HUES6 (cell line): ENCODE measurements at regions not wholly inside any gene's neighbourhood (a gene's known extent, or its start where the extent isn't known, plus 50 kb on each side); places are given as distances from the start of the nearest gene placed in this dataset.
"Not testable (repeated sequence)": the region's sequence is repeated elsewhere in the genome, so short reads cannot be mapped to it uniquely, and the experiment has no call there.

Experiments used
- H3K27ac ChIP-seq: 2 replicates; pipeline ENCODE4 v1.7.0; 2013; ENCODE audit warnings: low read depth, mild to moderate bottlenecking, low read length, inconsistent platforms
- H3K27me3 ChIP-seq: 2 replicates; pipeline ENCODE4 v1.6.1; 2013; ENCODE audit warnings: low read length; ENCODE audit not compliant: control insufficient read depth, insufficient read depth
- H3K36me3 ChIP-seq: 2 replicates; pipeline ENCODE4 v1.6.1; 2013; ENCODE audit warnings: low read length; ENCODE audit not compliant: control insufficient read depth, insufficient read depth
- H3K4me1 ChIP-seq: 2 replicates; pipeline ENCODE4 v1.6.1; 2013; ENCODE audit warnings: low read length; ENCODE audit not compliant: control insufficient read depth, insufficient read depth
- H3K4me3 ChIP-seq: 2 replicates; pipeline ENCODE4 v1.5.1; 2013; ENCODE audit warnings: low read depth, low read length
- H3K9ac ChIP-seq: one replicate; pipeline ENCODE4 v1.6.1; 2013; ENCODE audit warnings: mild to moderate bottlenecking, low read length
- H3K9me3 ChIP-seq: 2 replicates; pipeline ENCODE4 v1.6.1; 2013; ENCODE audit warnings: low read depth, low read length; ENCODE audit not compliant: control insufficient read depth, insufficient read depth

GRCh38 chr9:31740705-31741104, 643.7 kb upstream of the ACO1 start:
- Histone ChIP-seq H3K9ac (no peak overlapping the region), H3K9me3 (no peaks in the 10 kb centered on the region), H3K4me3 (no peak overlapping the region), H3K4me1 (peaks cover 5% of the 10 kb centered on the region; the same call in 1 of the 2 replicates), H3K36me3 (no peaks in the 10 kb centered on the region), H3K27me3 (0 out of 2 replicates have a peak, but pooled peaks cover 4% of the 10 kb centered on the region), H3K27ac (no peak overlapping the region)

DNA sequence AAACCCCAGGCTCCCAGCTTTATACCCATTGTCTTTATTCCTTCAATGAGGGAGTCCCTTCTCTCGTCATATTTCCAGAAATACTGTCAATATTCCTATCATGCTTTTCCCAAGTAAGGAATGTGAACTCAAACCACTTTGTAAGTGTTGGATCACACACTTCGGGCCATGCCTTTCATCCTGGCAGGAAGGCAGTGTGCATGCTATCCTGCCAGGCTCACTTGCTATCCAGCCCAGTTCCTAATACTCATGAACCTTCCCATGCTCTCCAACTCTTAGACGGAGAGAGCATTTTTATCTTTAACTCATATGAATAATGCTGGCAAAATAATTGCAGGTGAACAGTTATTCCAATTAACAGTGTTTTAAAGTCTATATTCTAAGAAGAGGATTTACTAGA, 639.9 kb upstream of the ACO1 start:
- no peak overlapping the region for H3K27ac ChIP-seq
- H3K4me3 ChIP-seq: no peak overlapping the region
- H3K27me3 ChIP-seq: no peaks in the 10 kb centered on the region
- no peaks in the 10 kb centered on the region for H3K4me1 ChIP-seq
- H3K36me3 ChIP-seq: no peaks in the 10 kb centered on the region
- H3K9ac ChIP-seq: no peak overlapping the region
- H3K9me3 ChIP-seq: no peaks in the 10 kb centered on the region

DNA sequence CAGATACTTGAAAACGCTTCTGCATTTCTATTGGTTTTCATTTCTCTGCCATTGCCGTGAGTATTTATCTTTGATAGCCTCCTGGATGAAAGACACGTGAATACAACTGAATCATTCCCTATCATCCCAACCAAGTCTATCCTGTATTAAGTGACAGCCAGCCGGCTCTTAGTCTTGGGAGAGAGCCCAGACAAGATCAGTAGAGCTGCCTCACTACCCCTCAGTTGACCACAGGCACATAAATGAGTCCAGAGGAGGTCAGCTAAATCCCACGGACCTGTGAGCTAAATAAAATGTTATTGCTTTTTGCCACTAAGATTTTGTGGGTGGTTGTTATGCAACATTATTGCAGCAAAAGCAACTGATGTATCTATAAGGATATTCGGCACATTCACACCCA, 639.0 kb upstream of the ACO1 start:
- Histone ChIP-seq H3K36me3 (no peaks in the 10 kb centered on the region), H3K27ac (no peak overlapping the region), H3K4me1 (no peaks in the 10 kb centered on the region), H3K27me3 (no peaks in the 10 kb centered on the region), H3K9me3 (no peaks in the 10 kb centered on the region), H3K9ac (no peak overlapping the region), H3K4me3 (no peak overlapping the region)

DNA sequence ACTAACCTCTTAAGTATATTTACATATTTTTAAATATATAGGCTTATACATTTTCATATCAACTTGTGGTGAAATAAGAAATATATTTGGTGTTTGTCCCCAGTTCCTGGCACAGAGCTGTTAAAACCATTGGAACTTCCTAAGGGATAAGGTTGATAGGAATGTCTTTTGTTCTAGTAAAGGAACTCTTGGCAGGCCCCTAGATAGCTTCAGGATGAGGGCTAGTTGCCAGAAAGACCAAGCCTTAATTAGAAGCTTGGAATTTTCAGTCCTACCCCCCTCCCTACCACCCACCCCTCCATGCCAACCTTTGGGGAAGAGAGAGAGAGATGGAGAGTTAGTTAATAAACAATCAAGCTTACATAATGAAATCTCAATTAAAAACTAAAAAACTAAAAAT, 638.6 kb upstream of the ACO1 start:
- Histone ChIP-seq H3K4me1 (no peaks in the 10 kb centered on the region), H3K36me3 (no peaks in the 10 kb centered on the region), H3K4me3 (no peak overlapping the region), H3K27ac (no peak overlapping the region), H3K9me3 (no peaks in the 10 kb centered on the region), H3K9ac (no peak overlapping the region), H3K27me3 (no peaks in the 10 kb centered on the region)

DNA sequence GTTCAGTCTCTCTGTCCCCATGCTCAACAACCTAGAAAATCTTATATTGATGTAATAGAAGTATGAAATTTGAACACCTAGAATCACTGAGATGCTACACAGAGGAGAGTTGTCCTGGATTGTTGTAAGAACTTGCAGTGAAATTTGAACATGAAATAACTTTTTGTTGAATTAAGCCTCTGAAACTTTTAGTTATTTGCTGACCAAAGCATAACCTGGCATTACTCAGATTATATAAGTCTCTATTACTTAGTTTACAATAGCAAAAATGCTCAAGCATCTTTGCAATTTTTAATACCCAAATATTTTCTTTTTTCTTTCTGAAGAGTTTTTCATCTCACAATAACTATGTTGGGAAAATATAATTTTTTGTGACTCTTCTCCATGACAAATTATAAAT, 630.7 kb upstream of the ACO1 start:
- H3K9me3 ChIP-seq: no peaks in the 10 kb centered on the region

GRCh38 chr9:31759703-31760102, 624.7 kb upstream of the ACO1 start:
- Histone ChIP-seq H3K4me1 (no peaks in the 10 kb centered on the region), H3K9ac (no peak overlapping the region), H3K27me3 (no peaks in the 10 kb centered on the region), H3K4me3 (no peak overlapping the region), H3K36me3 (no peaks in the 10 kb centered on the region), H3K27ac (no peak overlapping the region), H3K9me3 (peaks cover 11% of the 10 kb centered on the region)

More for the DNA sequence above, 630.7 kb upstream of the ACO1 start:
- no peaks in the 10 kb centered on the region for H3K36me3 ChIP-seq
- H3K27me3 ChIP-seq: no peaks in the 10 kb centered on the region
- H3K9ac ChIP-seq: no peak overlapping the region
- no peak overlapping the region for H3K4me3 ChIP-seq
- H3K4me1 ChIP-seq: no peaks in the 10 kb centered on the region
- no peak overlapping the region for H3K27ac ChIP-seq

DNA sequence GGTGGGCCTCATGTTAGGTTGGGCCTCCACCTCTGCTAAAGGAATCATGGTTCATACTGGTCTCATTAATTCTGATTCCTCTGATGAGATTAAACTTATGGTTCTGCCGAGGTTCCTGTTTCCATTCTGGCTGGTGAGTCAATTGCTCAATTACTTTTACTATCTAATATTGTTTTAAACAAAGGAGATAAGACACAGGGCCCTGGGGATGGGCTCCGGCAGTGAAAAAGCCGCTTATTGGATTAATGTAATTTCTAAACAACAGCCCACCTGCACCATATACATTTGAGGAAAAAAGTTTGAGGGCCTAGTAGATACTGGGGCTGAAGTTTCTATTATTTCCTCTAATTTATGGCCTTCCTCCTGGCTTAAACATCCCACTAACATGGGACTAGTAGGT, 610.4 kb upstream of the ACO1 start:
- H3K27me3 ChIP-seq, H3K27ac ChIP-seq, H3K36me3 ChIP-seq, H3K9ac ChIP-seq, H3K4me3 ChIP-seq, H3K4me1 ChIP-seq: not testable (repeated sequence)
- peaks cover 37% of the 10 kb centered on the region for H3K9me3 ChIP-seq

DNA sequence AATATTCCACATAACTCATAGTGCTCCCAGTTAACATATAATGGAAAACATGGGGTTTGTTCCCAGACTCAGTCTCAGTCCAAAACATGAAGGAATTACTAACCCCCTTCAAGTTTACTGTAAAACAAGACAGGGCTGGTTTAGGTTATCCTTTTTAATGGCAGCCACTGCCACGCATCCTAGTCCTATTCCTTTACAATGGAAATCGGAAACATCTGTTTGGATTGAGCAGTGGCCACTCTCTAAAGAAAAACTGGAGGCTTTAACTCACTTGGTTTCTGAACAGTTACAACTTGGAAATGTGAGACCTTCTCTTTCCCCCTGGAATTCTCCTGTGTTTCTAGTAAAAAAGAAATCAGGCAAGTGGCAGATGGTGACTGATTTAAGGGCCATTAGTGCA, 609.9 kb upstream of the ACO1 start:
- Histone ChIP-seq H3K27me3 (no peaks in the 10 kb centered on the region), H3K9me3 (peaks cover 37% of the 10 kb centered on the region), H3K27ac (no peak overlapping the region), H3K36me3 (no peaks in the 10 kb centered on the region), H3K4me3 (no peak overlapping the region), H3K4me1 (no peaks in the 10 kb centered on the region), H3K9ac (no peak overlapping the region)

GRCh38 chr9:31776471-31776870, 608.0 kb upstream of the ACO1 start:
- H3K4me1 ChIP-seq: no peaks in the 10 kb centered on the region
- H3K27ac ChIP-seq: no peak overlapping the region
- H3K36me3 ChIP-seq: no peaks in the 10 kb centered on the region
- H3K9ac ChIP-seq: no peak overlapping the region
- peaks cover 42% of the 10 kb centered on the region for H3K9me3 ChIP-seq
- no peaks in the 10 kb centered on the region for H3K27me3 ChIP-seq
- no peak overlapping the region for H3K4me3 ChIP-seq

- H3K4me3 ChIP-seq: no peak overlapping the region
- H3K9me3 ChIP-seq: peaks cover 33% of the 10 kb centered on the region
- H3K4me1 ChIP-seq: no peaks in the 10 kb centered on the region
- H3K9ac ChIP-seq: no peak overlapping the region
- H3K36me3 ChIP-seq: no peaks in the 10 kb centered on the region
- H3K27ac ChIP-seq: no peak overlapping the region
- no peaks in the 10 kb centered on the region for H3K27me3 ChIP-seq
Observed at GRCh38 chr9:31783491-31783890, 601.0 kb upstream of the ACO1 start.

DNA sequence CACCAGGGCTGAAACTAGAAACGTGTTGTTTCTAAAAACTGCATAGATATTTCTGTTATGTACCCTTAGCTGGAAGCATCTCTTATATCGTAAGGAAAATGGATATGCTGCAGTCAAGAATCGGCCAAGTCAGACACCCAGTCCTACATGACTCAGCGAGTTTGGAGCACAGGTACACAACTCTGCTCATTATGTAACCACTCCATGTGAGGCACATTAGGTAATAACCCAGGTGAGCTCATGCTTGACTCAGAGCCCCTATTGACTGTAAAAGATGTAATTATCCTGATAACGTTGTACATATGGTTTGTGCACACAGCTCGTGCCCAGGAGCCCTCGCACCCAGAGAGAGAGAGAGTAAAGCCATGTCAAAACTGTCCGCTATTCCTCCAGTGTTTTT, 593.7 kb upstream of the ACO1 start:
- Histone ChIP-seq H3K9me3 (peaks cover 8% of the 10 kb centered on the region), H3K27me3 (no peaks in the 10 kb centered on the region), H3K4me1 (no peaks in the 10 kb centered on the region), H3K9ac (no peak overlapping the region), H3K36me3 (no peaks in the 10 kb centered on the region), H3K27ac (no peak overlapping the region), H3K4me3 (no peak overlapping the region)
